OCI-LY3 (cell line): ENCODE measurements at regions not wholly inside any gene's neighbourhood (a gene's known extent, or its start where the extent isn't known, plus 50 kb on each side); places are given as distances from the start of the nearest gene placed in this dataset.

Source experiments
- CTCF ChIP-seq: fragments of 200-600, 300-600 bp; sonication (generic); IDR thresholded peaks from 2 replicates; pipeline ENCODE4 v1.5.1; 2014; ENCODE audit warnings: antibody characterized with exemption, low read length, low read depth
- EZH2phosphoT487 ChIP-seq: fragments of 200-600 bp; shearing (Covaris generic); IDR thresholded peaks from 2 replicates; pipeline ENCODE4 v1.6.1; 2018; ENCODE audit warnings: antibody characterized with exemption, mixed run types, low read depth

- no peak for TF ChIP-seq CTCF
- TF ChIP-seq EZH2phosphoT487, result no peak
These were observed 273.2 kb downstream of the CDC5L start for GRCh38 chr6:44660561-44661220.
